MCF 10A (cell line): ENCODE measurements at regions not wholly inside any gene's neighbourhood (a gene's known extent, or its start where the extent isn't known, plus 50 kb on each side); places are given as distances from the start of the nearest gene placed in this dataset.

Experiments used
- BruUV-seq: library from RNA; stranded (reverse); fragments of 400-500 nt; replicated peaks from 2 replicates; lab custom pipeline; 2021; lab: Mats Ljungman, UMichigan
- CTCF ChIA-PET: fragments of 300-600 bp; sonication (Branson Sonifier 250); formaldehyde crosslinking; extraction: SDS; loops from one replicate; lab custom pipeline; 2021; ENCODE audit warnings: antibody characterized with exemption, inconsistent platforms; lab: Yijun Ruan, JAX
- POLR2A ChIA-PET: fragments of 300-600, 350-650 bp; sonication (Branson Sonifier 250); formaldehyde crosslinking; extraction: SDS; loops from one replicate; lab custom pipeline; 2020; ENCODE audit warnings: antibody characterized with exemption, inconsistent platforms; lab: Yijun Ruan, JAX
- DNase-seq: peaks from one replicate; pipeline ENCODE4 v3.0.0-alpha.2; 2018; ENCODE audit not compliant: unreplicated experiment
- H3K27ac Mint-ChIP-seq: one replicate; pipeline ENCODE4 v1.8.0; 2022; ENCODE audit warnings: mild to moderate bottlenecking, low read depth, mixed read lengths; ENCODE audit not compliant: unreplicated experiment
- H3K27me3 Mint-ChIP-seq: one replicate; pipeline ENCODE4 v1.8.0; 2022; ENCODE audit warnings: mixed read lengths; ENCODE audit not compliant: insufficient read depth, unreplicated experiment
- H3K36me3 Mint-ChIP-seq: one replicate; pipeline ENCODE4 v1.8.0; 2022; ENCODE audit warnings: mild to moderate bottlenecking, moderate library complexity, mixed read lengths; ENCODE audit not compliant: insufficient read depth, unreplicated experiment
- H3K4me1 Mint-ChIP-seq: one replicate; pipeline ENCODE4 v1.8.0; 2022; ENCODE audit warnings: mixed read lengths; ENCODE audit not compliant: insufficient read depth, unreplicated experiment
- H3K4me3 Mint-ChIP-seq: one replicate; pipeline ENCODE4 v1.8.0; 2022; ENCODE audit warnings: mild to moderate bottlenecking, moderate library complexity, mixed read lengths; ENCODE audit not compliant: unreplicated experiment
- H3K9me3 Mint-ChIP-seq: one replicate; pipeline ENCODE4 v1.8.0; 2022; ENCODE audit warnings: mixed read lengths; ENCODE audit not compliant: unreplicated experiment
- intact Hi-C: fragments of 100-400 bp; cut with micrococcal nuclease; formaldehyde crosslinking; loops from 2 replicates; pipeline ENCODE4 v1.14.1; 2022
- TF ChIP-seq, protein P1 (sequence below): fragments of 200-600 bp; IDR thresholded peaks from one replicate; pipeline ENCODE4 v1.8.0; 2022; ENCODE audit warnings: antibody characterized with exemption, mild to moderate bottlenecking; ENCODE audit not compliant: unreplicated experiment

GRCh38 chr3:1611824-1612223 lies 486.8 kb upstream of the CNTN4 start:
- Mint-ChIP-seq H3K36me3 (no peaks in the 10 kb centered on the region), H3K27me3 (no peaks in the 10 kb centered on the region), H3K4me1 (peaks cover 2% of the 10 kb centered on the region), H3K9me3 (no peaks in the 10 kb centered on the region), H3K27ac (no peak overlapping the region), H3K4me3 (no peak overlapping the region)
- intact Hi-C loops = no loop called here
- no peak for DNase-seq
- TF ChIP-seq, protein P1, sequence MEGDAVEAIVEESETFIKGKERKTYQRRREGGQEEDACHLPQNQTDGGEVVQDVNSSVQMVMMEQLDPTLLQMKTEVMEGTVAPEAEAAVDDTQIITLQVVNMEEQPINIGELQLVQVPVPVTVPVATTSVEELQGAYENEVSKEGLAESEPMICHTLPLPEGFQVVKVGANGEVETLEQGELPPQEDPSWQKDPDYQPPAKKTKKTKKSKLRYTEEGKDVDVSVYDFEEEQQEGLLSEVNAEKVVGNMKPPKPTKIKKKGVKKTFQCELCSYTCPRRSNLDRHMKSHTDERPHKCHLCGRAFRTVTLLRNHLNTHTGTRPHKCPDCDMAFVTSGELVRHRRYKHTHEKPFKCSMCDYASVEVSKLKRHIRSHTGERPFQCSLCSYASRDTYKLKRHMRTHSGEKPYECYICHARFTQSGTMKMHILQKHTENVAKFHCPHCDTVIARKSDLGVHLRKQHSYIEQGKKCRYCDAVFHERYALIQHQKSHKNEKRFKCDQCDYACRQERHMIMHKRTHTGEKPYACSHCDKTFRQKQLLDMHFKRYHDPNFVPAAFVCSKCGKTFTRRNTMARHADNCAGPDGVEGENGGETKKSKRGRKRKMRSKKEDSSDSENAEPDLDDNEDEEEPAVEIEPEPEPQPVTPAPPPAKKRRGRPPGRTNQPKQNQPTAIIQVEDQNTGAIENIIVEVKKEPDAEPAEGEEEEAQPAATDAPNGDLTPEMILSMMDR = no peak
- BruUV-seq = no TSS peak
- ChIA-PET POLR2A (no interaction called here), CTCF (interaction anchor here (0.7 to 0.9 kb wide), 2 partner anchors 10 to 13 kb away, joined by 3 to 4 read pairs; no protein-coding TSS in a partner anchor)

DNA sequence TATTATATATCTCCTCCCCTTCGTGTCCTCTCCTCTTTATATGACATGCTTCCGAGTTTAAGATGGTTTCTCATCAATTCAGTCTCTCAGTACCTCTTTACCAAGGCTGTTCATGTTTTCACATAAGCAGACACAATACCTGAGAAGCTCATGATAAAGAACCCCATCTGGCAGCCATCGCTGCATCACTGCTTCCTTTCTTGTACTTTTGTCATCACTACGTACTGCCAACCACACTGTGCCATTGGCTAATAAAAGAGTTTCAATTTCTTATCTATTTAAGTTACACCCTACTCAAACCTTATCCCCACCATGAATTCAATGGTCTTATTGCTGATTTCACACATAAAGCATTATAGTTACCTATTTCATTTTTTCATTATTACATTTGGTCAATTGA lies 484.7 kb upstream of the CNTN4 start:
- CTCF ChIA-PET = interaction anchor here (0.5 to 1.2 kb wide), 2 partner anchors 14 to 390 kb away, joined by 3 read pairs; no protein-coding TSS in a partner anchor
- TF ChIP-seq, protein P1 = no peak
- Mint-ChIP-seq H3K27ac (no peak overlapping the region), H3K36me3 (no peaks in the 10 kb centered on the region), H3K4me3 (no peak overlapping the region), H3K9me3 (no peaks in the 10 kb centered on the region), H3K4me1 (peaks cover 14% of the 10 kb centered on the region), H3K27me3 (no peaks in the 10 kb centered on the region)
- POLR2A ChIA-PET = no interaction called here
- no TSS peak for BruUV-seq
- intact Hi-C loops = no loop called here
- DNase-seq = no peak

- H3K27ac Mint-ChIP-seq = no peak overlapping the region
- H3K36me3 Mint-ChIP-seq = no peaks in the 10 kb centered on the region
- no TSS peak for BruUV-seq
- intact Hi-C loops = no loop called here
- H3K27me3 Mint-ChIP-seq = no peaks in the 10 kb centered on the region
- H3K9me3 Mint-ChIP-seq = no peaks in the 10 kb centered on the region
- H3K4me1 Mint-ChIP-seq = peaks cover 14% of the 10 kb centered on the region
- DNase-seq = peak; percentile 14
- ChIA-PET CTCF (no interaction called here), POLR2A (no interaction called here)
- TF ChIP-seq, protein P1 = no peak
- H3K4me3 Mint-ChIP-seq = no peak overlapping the region
Observed at GRCh38 chr3:1616744-1617143, 481.9 kb upstream of the CNTN4 start.

GRCh38 chr3:1623896-1624295 lies 474.8 kb upstream of the CNTN4 start:
- Mint-ChIP-seq H3K4me1 (no peaks in the 10 kb centered on the region), H3K4me3 (no peak overlapping the region), H3K27me3 (no peaks in the 10 kb centered on the region), H3K27ac (no peak overlapping the region), H3K9me3 (no peaks in the 10 kb centered on the region), H3K36me3 (no peaks in the 10 kb centered on the region)
- CTCF ChIA-PET = no interaction called here
- TF ChIP-seq, protein P1 = no peak
- BruUV-seq = no TSS peak
- intact Hi-C loops = no loop called here
- DNase-seq = no peak
- POLR2A ChIA-PET = no interaction called here
